Mesenchymal stem cell (in vitro differentiated cells and primary cell): ENCODE measurements at regions not wholly inside any gene's neighbourhood (a gene's known extent, or its start where the extent isn't known, plus 50 kb on each side); places are given as distances from the start of the nearest gene placed in this dataset.
A peak's percentile ranks its signal among the peaks of the same experiment; 100 is the strongest.

Experiments
- DNase-seq: peaks from one replicate; pipeline ENCODE4 v3.0.0-alpha.2; 2013
- H2AFZ ChIP-seq: one replicate; pipeline ENCODE4 v1.6.1; 2013; ENCODE audit warnings: low read depth, mild to moderate bottlenecking, control low read depth, inconsistent platforms, low read length, moderate library complexity
- H2AK5ac ChIP-seq: 2 replicates; pipeline ENCODE4 v1.6.1; 2013; ENCODE audit warnings: low read length, moderate library complexity, mild to moderate bottlenecking, inconsistent platforms; ENCODE audit not compliant: severe bottlenecking
- H2BK120ac ChIP-seq: one replicate; pipeline ENCODE4 v1.6.1; 2013; ENCODE audit warnings: low read depth, mild to moderate bottlenecking, inconsistent platforms, low read length, moderate library complexity
- H2BK12ac ChIP-seq, 2 experiments: one replicate each; pipeline ENCODE4 v1.6.1; 2013; ENCODE audit warnings: inconsistent platforms in 2 of 2, low read length in 2 of 2, mild to moderate bottlenecking in 2 of 2, moderate library complexity in 2 of 2, control low read depth in 1 of 2
- H2BK15ac ChIP-seq: one replicate; pipeline ENCODE4 v1.6.1; 2013; ENCODE audit warnings: mild to moderate bottlenecking, low read depth, inconsistent platforms; ENCODE audit not compliant: poor library complexity, severe bottlenecking
- H2BK5ac ChIP-seq: 2 replicates; pipeline ENCODE4 v1.6.1; 2013; ENCODE audit warnings: low read depth, mild to moderate bottlenecking, low read length, control low read depth, inconsistent platforms; ENCODE audit not compliant: poor library complexity, severe bottlenecking
- H3K14ac ChIP-seq, 2 experiments: one replicate each; pipeline ENCODE4 v1.6.1; 2013; ENCODE audit warnings: inconsistent platforms in 2 of 2, low read length in 2 of 2, control low read depth in 1 of 2, mild to moderate bottlenecking in 1 of 2, moderate library complexity in 1 of 2
- H3K18ac ChIP-seq, 2 experiments: one replicate each; pipeline ENCODE4 v1.6.1; 2013; ENCODE audit warnings: inconsistent platforms in 2 of 2, low read length in 2 of 2, control low read depth in 1 of 2, low read depth in 1 of 2, mild to moderate bottlenecking in 1 of 2
- H3K23ac ChIP-seq, 2 experiments: one replicate each; pipeline ENCODE4 v1.6.1; 2013; ENCODE audit warnings: inconsistent platforms in 2 of 2, low read length in 2 of 2, mild to moderate bottlenecking in 2 of 2, moderate library complexity in 2 of 2, control low read depth in 1 of 2
- H3K27ac ChIP-seq: 2 replicates; pipeline ENCODE4 v1.5.1; 2013; ENCODE audit warnings: mild to moderate bottlenecking, moderate library complexity, low read length, control low read depth, inconsistent platforms; ENCODE audit not compliant: poor library complexity, severe bottlenecking
- H3K27me3 ChIP-seq, 2 experiments: 2 replicates each; pipeline versions ENCODE4 v1.6.1 to v1.7.0; 2013; ENCODE audit warnings: low read length in 2 of 2, mild to moderate bottlenecking in 2 of 2, moderate library complexity in 2 of 2, control low read depth in 1 of 2, inconsistent platforms in 1 of 2; ENCODE audit not compliant: control insufficient read depth in 1 of 2, insufficient read depth in 1 of 2
- H3K36me3 ChIP-seq, 2 experiments: 2 replicates each; pipeline versions ENCODE4 v1.6.1 to v1.7.0; 2013; ENCODE audit warnings: low read length in 2 of 2, control low read depth in 1 of 2, inconsistent platforms in 1 of 2, low read depth in 1 of 2, mild to moderate bottlenecking in 1 of 2; ENCODE audit not compliant: insufficient read depth in 2 of 2, control insufficient read depth in 1 of 2
- H3K4ac ChIP-seq, 2 experiments: one replicate each; pipeline ENCODE4 v1.6.1; 2013; ENCODE audit warnings: inconsistent platforms in 2 of 2, low read length in 2 of 2, mild to moderate bottlenecking in 2 of 2, moderate library complexity in 2 of 2, control low read depth in 1 of 2, low read depth in 1 of 2
- H3K4me1 ChIP-seq: 2 replicates; pipeline ENCODE4 v1.6.1; 2013; ENCODE audit warnings: low read depth, low read length, control low read depth; ENCODE audit not compliant: control insufficient read depth, insufficient read depth
- H3K4me2 ChIP-seq: 2 replicates; pipeline ENCODE4 v1.6.1; 2013; ENCODE audit warnings: low read length, mild to moderate bottlenecking, inconsistent platforms; ENCODE audit not compliant: poor library complexity, severe bottlenecking
- H3K4me3 ChIP-seq, 2 experiments: 2 replicates each; pipeline versions ENCODE4 v1.5.1 to v1.7.0; 2013; ENCODE audit warnings: low read length in 2 of 2, mild to moderate bottlenecking in 2 of 2, control low read depth in 1 of 2, low read depth in 1 of 2; ENCODE audit not compliant: insufficient read depth in 1 of 2
- H3K79me1 ChIP-seq: replicated peaks from 2 replicates; pipeline ENCODE4 v1.6.1; 2013; ENCODE audit warnings: mild to moderate bottlenecking, control low read depth, low read length, inconsistent platforms; ENCODE audit not compliant: poor library complexity, severe bottlenecking
- H3K9ac ChIP-seq: 2 replicates; pipeline ENCODE4 v1.7.0; 2013; ENCODE audit warnings: mild to moderate bottlenecking, low read length, moderate library complexity
- H3K9me3 ChIP-seq: 2 replicates; pipeline ENCODE4 v1.7.0; 2013; ENCODE audit warnings: mild to moderate bottlenecking, low read length; ENCODE audit not compliant: control insufficient read depth
- H4K8ac ChIP-seq: one replicate; pipeline ENCODE4 v1.6.1; 2013; ENCODE audit warnings: inconsistent platforms, mild to moderate bottlenecking, low read length, moderate library complexity
- H4K91ac ChIP-seq: one replicate; pipeline ENCODE4 v1.6.1; 2013; ENCODE audit warnings: mild to moderate bottlenecking, low read length, inconsistent platforms
- WGBS: methylation state at CpG from one replicate; pipeline ENCODE4 v1.1.7; 2013; ENCODE audit warnings: mixed read lengths; 5-methylcytosine and 5-hydroxymethylcytosine counted together

- H2BK12ac ChIP-seq, result no peak overlapping the region
- no peak overlapping the region for H2BK5ac ChIP-seq
- H4K8ac ChIP-seq, result no peak overlapping the region
- H2BK120ac ChIP-seq, result no peak overlapping the region
- H3K4me1 ChIP-seq, result no peaks in the 10 kb centered on the region
- DNase-seq, result no peak
- H2AFZ ChIP-seq, result no peak overlapping the region
- H3K18ac ChIP-seq, result no peak overlapping the region
- no peak overlapping the region for H2BK15ac ChIP-seq
- no peak overlapping the region for H3K27ac ChIP-seq
- no peak overlapping the region for H2AK5ac ChIP-seq
- no peaks in the 10 kb centered on the region for H3K36me3 ChIP-seq
- H4K91ac ChIP-seq, result no peak overlapping the region
- H3K23ac ChIP-seq, result no peak overlapping the region
- H3K4ac ChIP-seq, result no peak overlapping the region
- no peaks in the 10 kb centered on the region for H3K9me3 ChIP-seq
- H3K14ac ChIP-seq, result no peak overlapping the region
- no peak overlapping the region for H3K4me3 ChIP-seq
- no peaks in the 10 kb centered on the region for H3K27me3 ChIP-seq
- WGBS, result 83% methylated on average over 1 of the region's 1 CpG
- H3K4me2 ChIP-seq, result no peak overlapping the region
- no peaks in the 10 kb centered on the region for H3K79me1 ChIP-seq
- H3K9ac ChIP-seq, result no peak overlapping the region
These were observed 78.3 kb upstream of the AOAH start for GRCh38 chr7:36802459-36803135.

GRCh38 chr7:36796850-36797536 lies 72.7 kb upstream of the AOAH start:
- H3K9me3 ChIP-seq, result no peaks in the 10 kb centered on the region
- H3K36me3 ChIP-seq, result no peaks in the 10 kb centered on the region
- 80% methylated on average over 2 of the region's 4 CpGs for WGBS
- no peak overlapping the region for H3K4ac ChIP-seq
- no peak overlapping the region for H2BK5ac ChIP-seq
- no peak overlapping the region for H4K8ac ChIP-seq
- no peak overlapping the region for H3K27ac ChIP-seq
- H3K18ac ChIP-seq, result no peak overlapping the region
- no peak overlapping the region for H2BK12ac ChIP-seq
- no peak overlapping the region for H3K4me3 ChIP-seq
- no peak overlapping the region for H3K9ac ChIP-seq
- no peak overlapping the region for H2BK15ac ChIP-seq
- no peak for DNase-seq
- H2AFZ ChIP-seq, result no peak overlapping the region
- no peak overlapping the region for H2AK5ac ChIP-seq
- H3K14ac ChIP-seq, result peak overlapping the region in 1 of 2 experiments; percentile 79
- H3K4me1 ChIP-seq, result peaks cover 2% of the 10 kb centered on the region
- H3K4me2 ChIP-seq, result no peak overlapping the region
- H3K23ac ChIP-seq, result no peak overlapping the region
- H2BK120ac ChIP-seq, result no peak overlapping the region
- no peak overlapping the region for H4K91ac ChIP-seq
- no peaks in the 10 kb centered on the region for H3K79me1 ChIP-seq
- H3K27me3 ChIP-seq, result no peaks in the 10 kb centered on the region

- no peak overlapping the region for H2AK5ac ChIP-seq
- H3K27me3 ChIP-seq, result no peaks in the 10 kb centered on the region
- no peaks in the 10 kb centered on the region for H3K9me3 ChIP-seq
- H4K91ac ChIP-seq, result no peak overlapping the region
- no peak overlapping the region for H3K4me2 ChIP-seq
- no peak overlapping the region for H3K14ac ChIP-seq
- no peak overlapping the region for H2BK15ac ChIP-seq
- WGBS, result 58% methylated on average over 3 of the region's 4 CpGs
- H3K18ac ChIP-seq, result no peak overlapping the region
- H3K4me1 ChIP-seq, result peaks cover 2% of the 10 kb centered on the region
- H2BK12ac ChIP-seq, result no peak overlapping the region
- H3K4ac ChIP-seq, result no peak overlapping the region
- H2BK5ac ChIP-seq, result no peak overlapping the region
- no peak overlapping the region for H3K23ac ChIP-seq
- H4K8ac ChIP-seq, result no peak overlapping the region
- H3K9ac ChIP-seq, result no peak overlapping the region
- no peak overlapping the region for H2AFZ ChIP-seq
- H3K4me3 ChIP-seq, result no peak overlapping the region
- DNase-seq, result no peak
- no peak overlapping the region for H3K27ac ChIP-seq
- no peak overlapping the region for H2BK120ac ChIP-seq
- no peaks in the 10 kb centered on the region for H3K79me1 ChIP-seq
- no peaks in the 10 kb centered on the region for H3K36me3 ChIP-seq
These were observed 71.2 kb upstream of the AOAH start for GRCh38 chr7:36795451-36796021.

GRCh38 chr7:36794689-36795088 lies 70.4 kb upstream of the AOAH start:
- no peak overlapping the region for H3K18ac ChIP-seq
- 76% methylated on average over 3 of the region's 3 CpGs for WGBS
- no peak overlapping the region for H2BK15ac ChIP-seq

More at GRCh38 chr7:36794689-36795088, 70.4 kb upstream of the AOAH start:
- Histone ChIP-seq H4K91ac (no peak overlapping the region), H2AK5ac (no peak overlapping the region), H2BK5ac (no peak overlapping the region), H2BK120ac (no peak overlapping the region), H4K8ac (no peak overlapping the region), H3K36me3 (no peaks in the 10 kb centered on the region), H3K9ac (no peak overlapping the region), H3K14ac (no peak overlapping the region), H2AFZ (no peak overlapping the region), H3K4ac (no peak overlapping the region), H3K27ac (no peak overlapping the region), H2BK12ac (no peak overlapping the region), H3K4me1 (peaks cover 2% of the 10 kb centered on the region), H3K4me3 (no peak overlapping the region), H3K79me1 (no peaks in the 10 kb centered on the region), H3K23ac (no peak overlapping the region), H3K27me3 (no peaks in the 10 kb centered on the region), H3K9me3 (no peaks in the 10 kb centered on the region), H3K4me2 (no peak overlapping the region)
- DNase-seq, result no peak
